ENCODE measurements at regions not wholly inside any gene's neighbourhood (a gene's known extent, or its start where the extent isn't known, plus 50 kb on each side); places are given as distances from the start of the nearest gene placed in this dataset.

DNA sequence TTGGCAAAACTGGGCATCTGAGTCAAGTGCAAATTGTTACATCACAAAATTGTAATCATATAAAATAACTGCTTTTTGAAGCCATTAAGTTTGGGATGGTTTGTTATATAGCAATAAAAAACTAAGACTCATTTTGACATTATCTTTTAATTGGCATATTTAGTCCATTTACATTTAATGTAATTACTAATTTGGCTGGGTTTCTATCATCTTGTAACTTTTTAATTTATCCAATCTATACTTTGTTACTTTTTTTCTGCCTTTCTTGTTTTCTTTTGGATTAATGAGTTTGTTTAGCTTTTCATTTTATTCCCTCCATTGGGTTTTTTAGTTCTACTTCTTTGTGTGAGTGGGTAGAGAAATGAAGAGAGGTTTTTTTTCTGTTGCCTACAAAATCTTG, 76.3 kb downstream of the DRAM2 start:
- no peak overlapping the region for H2AFZ ChIP-seq (ENCODE audit: low read length)
- no peaks in the 10 kb centered on the region for H3K4me1 ChIP-seq (ENCODE audit: low read length)
- H3F3A ChIP-seq (ENCODE audit: insufficient read depth, low read length), result no peaks in the 10 kb centered on the region
- no peak overlapping the region for H3K4me3 ChIP-seq (ENCODE audit: low read length)
- H3K36me3 ChIP-seq (replicated peaks; ENCODE audit: insufficient read depth, low read length), result no peaks in the 10 kb centered on the region
- no peak overlapping the region for H3K9ac ChIP-seq (ENCODE audit: low read length)
- H3K4me2 ChIP-seq (ENCODE audit: low read depth, low read length), result no peak overlapping the region
- DNase-seq, result no peak
- H3K79me2 ChIP-seq (ENCODE audit: low read length), result no peaks in the 10 kb centered on the region
- H3K27me3 ChIP-seq (replicated peaks; ENCODE audit: insufficient read depth, low read length), result no peaks in the 10 kb centered on the region
- no peak for TF ChIP-seq EZH2 (optimal IDR thresholded peaks at IDR 0.05; ENCODE audit: low read depth, low read length)
- TF ChIP-seq, protein P1, sequence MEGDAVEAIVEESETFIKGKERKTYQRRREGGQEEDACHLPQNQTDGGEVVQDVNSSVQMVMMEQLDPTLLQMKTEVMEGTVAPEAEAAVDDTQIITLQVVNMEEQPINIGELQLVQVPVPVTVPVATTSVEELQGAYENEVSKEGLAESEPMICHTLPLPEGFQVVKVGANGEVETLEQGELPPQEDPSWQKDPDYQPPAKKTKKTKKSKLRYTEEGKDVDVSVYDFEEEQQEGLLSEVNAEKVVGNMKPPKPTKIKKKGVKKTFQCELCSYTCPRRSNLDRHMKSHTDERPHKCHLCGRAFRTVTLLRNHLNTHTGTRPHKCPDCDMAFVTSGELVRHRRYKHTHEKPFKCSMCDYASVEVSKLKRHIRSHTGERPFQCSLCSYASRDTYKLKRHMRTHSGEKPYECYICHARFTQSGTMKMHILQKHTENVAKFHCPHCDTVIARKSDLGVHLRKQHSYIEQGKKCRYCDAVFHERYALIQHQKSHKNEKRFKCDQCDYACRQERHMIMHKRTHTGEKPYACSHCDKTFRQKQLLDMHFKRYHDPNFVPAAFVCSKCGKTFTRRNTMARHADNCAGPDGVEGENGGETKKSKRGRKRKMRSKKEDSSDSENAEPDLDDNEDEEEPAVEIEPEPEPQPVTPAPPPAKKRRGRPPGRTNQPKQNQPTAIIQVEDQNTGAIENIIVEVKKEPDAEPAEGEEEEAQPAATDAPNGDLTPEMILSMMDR (IDR thresholded peaks at IDR 0.05; ENCODE audit: low read length), result no peak
- no peak for TF ChIP-seq EZH2phosphoT487 (IDR thresholded peaks at IDR 0.05; ENCODE audit: low read length)
- H4K20me1 ChIP-seq (ENCODE audit: insufficient read depth, low read length), result no peaks in the 10 kb centered on the region
- H3K9me2 ChIP-seq (replicated peaks; ENCODE audit: insufficient read depth, low read length), result no peaks in the 10 kb centered on the region
- no peaks in the 10 kb centered on the region for H3K9me3 ChIP-seq (replicated peaks; ENCODE audit: insufficient read depth, low read length)
- H3K27ac ChIP-seq (ENCODE audit: low read length), result no peak overlapping the region

DNA sequence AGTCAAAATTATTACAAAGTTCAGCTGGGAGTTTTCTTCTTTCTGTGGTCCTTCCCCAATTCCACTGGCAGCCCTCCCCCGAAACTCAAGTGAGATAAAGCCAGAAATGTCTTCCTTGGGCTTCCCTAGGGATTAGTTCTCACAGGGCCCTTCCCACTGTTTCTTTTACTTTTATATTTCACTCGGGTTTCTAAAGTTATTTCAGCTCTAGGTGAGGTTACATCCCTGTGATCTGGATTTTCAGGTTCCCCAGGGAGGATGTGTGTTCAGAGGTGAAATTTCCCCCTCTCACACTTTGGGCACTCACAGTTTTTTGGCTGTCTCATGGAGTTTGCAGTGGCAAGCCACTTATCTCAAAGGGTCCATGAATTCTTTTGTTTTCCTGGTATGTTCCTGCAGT, 77.3 kb downstream of the DRAM2 start:
- no peaks in the 10 kb centered on the region for H3F3A ChIP-seq (ENCODE audit: insufficient read depth, low read length)
- no peaks in the 10 kb centered on the region for H3K9me3 ChIP-seq (replicated peaks; ENCODE audit: insufficient read depth, low read length)
- no peak overlapping the region for H3K4me2 ChIP-seq (ENCODE audit: low read depth, low read length)
- H3K27me3 ChIP-seq (replicated peaks; ENCODE audit: insufficient read depth, low read length), result no peaks in the 10 kb centered on the region
- no peak overlapping the region for H3K9ac ChIP-seq (ENCODE audit: low read length)
- H3K27ac ChIP-seq (ENCODE audit: low read length), result no peak overlapping the region
- H3K9me2 ChIP-seq (replicated peaks; ENCODE audit: insufficient read depth, low read length), result no peaks in the 10 kb centered on the region
- TF ChIP-seq, protein P1 (IDR thresholded peaks at IDR 0.05; ENCODE audit: low read length), result no peak
- TF ChIP-seq EZH2 (optimal IDR thresholded peaks at IDR 0.05; ENCODE audit: low read depth, low read length) (no peak), EZH2phosphoT487 (IDR thresholded peaks at IDR 0.05; ENCODE audit: low read length) (no peak)
- no peak overlapping the region for H3K4me3 ChIP-seq (ENCODE audit: low read length)
- H3K4me1 ChIP-seq (ENCODE audit: low read length), result no peaks in the 10 kb centered on the region
- no peaks in the 10 kb centered on the region for H3K36me3 ChIP-seq (replicated peaks; ENCODE audit: insufficient read depth, low read length)
- H3K79me2 ChIP-seq (ENCODE audit: low read length), result no peaks in the 10 kb centered on the region
- no peak for DNase-seq
- H4K20me1 ChIP-seq (ENCODE audit: insufficient read depth, low read length), result no peaks in the 10 kb centered on the region
- H2AFZ ChIP-seq (ENCODE audit: low read length), result no peak overlapping the region

DNA sequence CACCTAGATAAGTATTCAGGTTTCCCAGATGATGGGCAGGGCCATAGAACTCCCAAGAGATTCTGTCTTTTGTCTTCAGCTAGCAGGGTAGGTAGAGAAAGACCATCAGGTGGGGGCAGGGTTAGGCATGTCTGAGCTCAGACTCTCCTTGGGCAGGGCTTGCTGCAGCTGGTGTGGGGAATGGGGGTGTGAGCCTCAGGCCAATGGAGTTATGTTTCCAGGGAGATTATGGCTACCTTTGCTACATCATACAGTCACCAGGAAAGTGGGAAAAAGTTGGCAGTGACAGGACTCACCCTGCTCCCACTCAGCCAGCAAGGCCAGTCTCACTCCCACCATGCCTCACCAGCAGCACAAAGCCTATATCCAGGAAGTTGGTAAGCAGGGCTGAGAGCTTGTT, 77.8 kb downstream of the DRAM2 start:
- no peak overlapping the region for H3K4me2 ChIP-seq (ENCODE audit: low read depth, low read length)
- no peak overlapping the region for H3K27ac ChIP-seq (ENCODE audit: low read length)
- H3K27me3 ChIP-seq (replicated peaks; ENCODE audit: insufficient read depth, low read length), result no peaks in the 10 kb centered on the region
- H2AFZ ChIP-seq (ENCODE audit: low read length), result no peak overlapping the region
- H3K9me2 ChIP-seq (replicated peaks; ENCODE audit: insufficient read depth, low read length), result no peaks in the 10 kb centered on the region
- no peaks in the 10 kb centered on the region for H4K20me1 ChIP-seq (ENCODE audit: insufficient read depth, low read length)
- no peaks in the 10 kb centered on the region for H3K9me3 ChIP-seq (replicated peaks; ENCODE audit: insufficient read depth, low read length)
- H3F3A ChIP-seq (ENCODE audit: insufficient read depth, low read length), result no peaks in the 10 kb centered on the region
- no peaks in the 10 kb centered on the region for H3K79me2 ChIP-seq (ENCODE audit: low read length)
- DNase-seq, result no peak
- H3K4me3 ChIP-seq (ENCODE audit: low read length), result no peak overlapping the region
- TF ChIP-seq EZH2 (optimal IDR thresholded peaks at IDR 0.05; ENCODE audit: low read depth, low read length), result no peak
- TF ChIP-seq EZH2phosphoT487 (IDR thresholded peaks at IDR 0.05; ENCODE audit: low read length), result no peak
- TF ChIP-seq, protein P1 (IDR thresholded peaks at IDR 0.05; ENCODE audit: low read length), result no peak
- H3K36me3 ChIP-seq (replicated peaks; ENCODE audit: insufficient read depth, low read length), result no peaks in the 10 kb centered on the region
- H3K4me1 ChIP-seq (ENCODE audit: low read length), result no peaks in the 10 kb centered on the region
- H3K9ac ChIP-seq (ENCODE audit: low read length), result no peak overlapping the region
